DMS 273 (cell line): ENCODE measurements at regions not wholly inside any gene's neighbourhood (a gene's known extent, or its start where the extent isn't known, plus 50 kb on each side); places are given as distances from the start of the nearest gene placed in this dataset.
A peak's percentile ranks its signal among the peaks of the same experiment; 100 is the strongest.
"Not testable (repeated sequence)": the region's sequence is repeated elsewhere in the genome, so short reads cannot be mapped to it uniquely, and the experiment has no call there.

Experiments used
- DNase-seq: peaks from one replicate; lab custom pipeline; 2025; ENCODE audit not compliant: unreplicated experiment; lab: John Stamatoyannopoulos, UW

GRCh38 chr3:72169561-72170472, 384.9 kb upstream of the PROK2 start:
- DNase-seq: no peak

GRCh38 chr3:72169120-72169519, 384.2 kb upstream of the PROK2 start:
- no peak for DNase-seq

GRCh38 chr3:72165808-72166207, 380.9 kb upstream of the PROK2 start:
- no peak for DNase-seq

- no peak for DNase-seq
Measured at GRCh38 chr3:72165317-72165716, 380.4 kb upstream of the PROK2 start.

- no peak for DNase-seq
Measured at GRCh38 chr3:72164635-72164978, 379.7 kb upstream of the PROK2 start.

- no peak for DNase-seq
Measured at GRCh38 chr3:72163809-72164634, 379.1 kb upstream of the PROK2 start.

- no peak for DNase-seq
Measured at GRCh38 chr3:72162649-72163184, 377.8 kb upstream of the PROK2 start.

- DNase-seq: peak; percentile 41
Measured at GRCh38 chr3:72161881-72162595, 377.1 kb upstream of the PROK2 start.

- not testable (repeated sequence) for DNase-seq
Measured at GRCh38 chr3:72161285-72161684, 376.3 kb upstream of the PROK2 start.

GRCh38 chr3:72160351-72160750, 375.4 kb upstream of the PROK2 start:
- DNase-seq: no peak

GRCh38 chr3:72159487-72159886, 374.5 kb upstream of the PROK2 start:
- no peak for DNase-seq

- DNase-seq: peak; percentile 39
Measured at GRCh38 chr3:72158639-72159326, 373.8 kb upstream of the PROK2 start.

- DNase-seq: peak; percentile 51
Measured at GRCh38 chr3:72157748-72158638, 373.0 kb upstream of the PROK2 start.

GRCh38 chr3:72155391-72156064, 370.6 kb upstream of the PROK2 start:
- DNase-seq: peak; percentile 93

GRCh38 chr3:72154391-72155335, 369.7 kb upstream of the PROK2 start:
- DNase-seq: peak; percentile 34

- no peak for DNase-seq
Measured at GRCh38 chr3:72153477-72154314, 368.7 kb upstream of the PROK2 start.
